IPS-NIHi7 (cell line): ENCODE measurements at regions not wholly inside any gene's neighbourhood (a gene's known extent, or its start where the extent isn't known, plus 50 kb on each side); places are given as distances from the start of the nearest gene placed in this dataset.

Source experiments
- DNase-seq: peaks from one replicate; pipeline ENCODE4 v3.0.0; 2012; ENCODE audit warnings: mixed read lengths; ENCODE audit errors: extremely low spot score

DNA sequence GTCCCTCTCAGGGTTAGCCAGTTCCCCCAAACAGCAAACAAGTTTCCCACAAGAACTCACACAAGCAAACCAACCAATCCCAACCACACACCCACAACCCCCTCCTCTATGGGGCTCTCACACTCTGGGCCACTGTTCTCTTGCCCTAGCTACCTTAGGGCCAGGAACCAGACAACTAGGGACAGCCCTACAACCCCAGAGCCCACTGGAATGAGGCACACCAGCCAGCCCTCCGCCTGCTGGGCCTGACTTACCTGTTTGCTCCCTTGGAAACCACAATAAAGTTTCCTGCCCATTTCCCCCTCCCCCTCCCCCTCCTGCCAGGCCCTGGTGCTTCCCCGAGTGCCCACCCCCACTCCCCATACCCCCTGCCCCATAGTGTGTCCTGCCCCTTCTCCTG is 132.6 kb downstream of the WDR11 start:
- no peak for DNase-seq

DNA sequence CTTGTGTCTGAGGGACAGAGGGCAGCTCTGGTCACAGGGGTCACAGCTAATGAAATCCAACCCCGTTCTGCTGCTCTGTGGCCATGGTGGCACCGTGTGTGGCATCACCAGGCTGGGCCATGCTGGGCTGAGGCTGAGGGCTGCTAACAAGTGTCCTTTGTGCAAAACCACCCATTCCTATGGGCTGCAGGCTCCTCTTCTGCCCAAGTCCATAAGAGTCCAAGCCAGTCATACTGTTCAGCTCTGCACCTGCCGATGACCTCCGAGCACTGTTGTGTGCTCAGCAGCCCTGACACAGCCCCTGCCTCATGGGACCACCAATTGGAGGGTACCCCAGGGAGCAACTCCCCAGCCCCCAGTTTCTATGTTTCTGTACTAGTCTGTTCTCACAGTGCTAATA is 133.1 kb downstream of the WDR11 start:
- no peak for DNase-seq

DNA sequence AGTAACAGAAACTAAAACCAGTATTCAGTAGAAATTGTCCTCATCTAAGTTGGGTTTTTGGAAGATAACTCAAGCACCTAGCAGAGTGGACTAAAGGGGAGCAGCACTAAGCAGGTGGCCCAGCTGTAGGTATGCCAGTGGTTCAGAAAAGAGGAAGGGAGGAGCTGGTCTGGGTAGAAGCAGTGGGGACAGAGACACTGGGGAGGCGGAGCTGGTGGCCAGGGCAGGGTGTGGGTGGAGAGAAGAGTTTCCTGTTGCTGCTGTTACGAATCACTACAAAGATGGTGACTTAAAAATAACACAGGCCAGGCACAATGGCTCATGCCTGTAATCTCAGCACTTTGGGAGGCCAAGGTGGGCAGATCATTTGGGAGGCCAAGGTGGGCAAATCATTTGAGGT is 136.2 kb downstream of the WDR11 start:
- no peak for DNase-seq

DNA sequence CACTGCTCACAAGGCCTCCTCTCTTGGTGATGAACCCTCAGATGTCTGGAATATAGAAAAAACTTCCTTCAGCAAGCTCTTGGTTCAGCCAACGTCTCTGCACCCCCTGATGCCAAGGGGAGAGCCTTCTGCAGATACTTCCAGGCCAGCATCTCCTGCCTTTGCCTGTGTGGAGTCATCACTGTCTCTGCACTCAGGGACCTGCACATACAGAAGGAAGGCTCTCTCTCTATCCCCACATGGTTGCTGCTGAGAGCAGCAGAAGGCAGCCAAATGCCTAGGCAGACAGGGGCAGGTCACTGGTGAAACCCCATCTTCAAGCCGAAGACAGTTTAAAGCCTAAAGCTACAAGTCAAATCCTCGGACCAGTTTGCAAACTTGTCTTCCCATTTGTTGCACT is 137.6 kb downstream of the WDR11 start:
- DNase-seq = no peak

- DNase-seq = no peak
Observed at GRCh38 chr10:120989279-120989678, 138.1 kb downstream of the WDR11 start.

- no peak for DNase-seq
Observed at GRCh38 chr10:120989996-120990598, 138.9 kb downstream of the WDR11 start.

DNA sequence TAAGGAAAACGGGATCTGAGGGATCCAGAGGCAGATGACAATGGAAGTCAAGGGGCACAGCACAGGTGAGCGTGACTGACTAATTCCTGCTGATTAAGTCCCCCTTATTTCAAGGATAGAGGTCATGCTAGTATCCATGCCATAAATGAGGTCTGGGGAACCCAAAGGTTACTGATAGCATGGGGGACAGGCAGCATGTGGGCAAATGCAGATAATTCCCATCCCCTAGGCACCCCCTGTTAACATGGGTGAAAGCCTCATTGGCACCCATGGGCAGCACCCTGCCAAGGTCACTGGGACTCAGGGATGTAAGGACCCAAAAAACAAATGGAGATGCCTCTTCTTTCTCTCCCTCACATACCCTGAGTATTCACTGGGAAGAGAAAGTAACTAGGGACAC is 139.7 kb downstream of the WDR11 start:
- DNase-seq = no peak

- DNase-seq = no peak
Observed at GRCh38 chr10:120993089-120993488, 141.9 kb downstream of the WDR11 start.

DNA sequence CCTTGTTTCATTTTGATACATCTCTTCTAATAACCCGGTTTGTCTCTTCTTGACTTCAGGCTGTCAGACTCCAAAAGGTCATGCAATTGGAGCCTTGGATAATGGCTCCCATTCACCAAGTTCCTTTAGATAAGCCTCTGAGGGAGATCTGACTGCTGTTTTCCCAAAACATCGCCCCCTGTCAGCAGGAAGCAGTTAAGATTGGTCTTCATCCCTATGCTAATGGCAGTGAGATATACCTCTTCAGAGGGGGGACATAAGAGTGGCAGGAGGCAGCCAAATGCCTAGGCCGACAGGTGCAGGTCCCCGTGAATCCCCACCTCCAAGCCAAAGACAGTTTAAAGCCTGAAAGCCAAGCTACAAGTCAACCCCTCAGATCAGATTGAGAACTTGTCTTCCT is 144.6 kb downstream of the WDR11 start:
- DNase-seq = no peak

DNA sequence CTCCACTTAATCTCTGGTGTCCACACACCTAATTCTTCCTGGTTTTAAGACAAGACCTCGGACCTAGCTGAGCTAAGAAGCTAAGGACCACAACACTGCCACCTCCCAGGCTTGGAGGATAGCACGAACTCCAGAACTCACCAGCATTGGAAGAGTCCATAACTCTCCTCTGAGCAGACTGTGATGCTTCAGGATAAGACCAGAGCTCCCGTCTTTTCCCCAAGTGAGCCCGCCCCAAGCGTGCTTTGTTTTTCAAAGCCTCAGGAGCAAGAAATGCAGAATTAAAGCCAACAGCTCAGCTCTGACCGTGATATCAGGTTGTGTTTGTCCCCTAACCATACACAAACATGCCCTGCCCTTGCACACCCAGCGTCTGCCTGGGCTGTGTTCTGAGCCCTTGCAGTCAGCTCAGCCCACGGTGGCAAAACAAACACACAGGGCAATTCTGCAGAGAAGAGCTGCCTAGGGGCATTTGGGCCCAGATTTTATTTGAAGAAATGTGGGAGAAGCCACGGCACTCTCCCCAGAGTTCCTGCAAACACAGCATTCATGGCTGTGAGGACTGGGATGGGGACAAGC is 145.4 kb downstream of the WDR11 start:
- no peak for DNase-seq

- no peak for DNase-seq
Observed at GRCh38 chr10:120997313-120997712, 146.2 kb downstream of the WDR11 start.

DNA sequence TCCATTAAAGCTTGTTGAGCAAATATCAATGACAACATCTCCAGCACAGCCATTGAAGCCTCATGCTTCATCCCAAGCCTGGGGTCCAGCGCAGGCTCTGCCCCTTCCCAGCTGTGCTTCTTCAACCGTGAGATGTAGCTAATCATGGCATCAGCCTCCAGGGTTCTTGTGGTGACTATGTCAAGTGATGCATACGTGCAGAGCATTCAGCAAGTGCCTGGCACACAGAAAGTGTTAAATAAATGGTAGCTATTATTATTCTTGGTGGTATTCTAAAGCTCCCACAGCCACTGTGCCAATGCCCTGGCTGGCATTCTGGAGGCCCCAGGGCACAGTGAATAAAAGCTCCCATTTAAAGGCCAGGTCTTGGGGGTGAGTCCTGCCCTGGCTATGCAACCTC is 146.6 kb downstream of the WDR11 start:
- no peak for DNase-seq

- no peak for DNase-seq
Observed at GRCh38 chr10:120998251-120998650, 147.1 kb downstream of the WDR11 start.

DNA sequence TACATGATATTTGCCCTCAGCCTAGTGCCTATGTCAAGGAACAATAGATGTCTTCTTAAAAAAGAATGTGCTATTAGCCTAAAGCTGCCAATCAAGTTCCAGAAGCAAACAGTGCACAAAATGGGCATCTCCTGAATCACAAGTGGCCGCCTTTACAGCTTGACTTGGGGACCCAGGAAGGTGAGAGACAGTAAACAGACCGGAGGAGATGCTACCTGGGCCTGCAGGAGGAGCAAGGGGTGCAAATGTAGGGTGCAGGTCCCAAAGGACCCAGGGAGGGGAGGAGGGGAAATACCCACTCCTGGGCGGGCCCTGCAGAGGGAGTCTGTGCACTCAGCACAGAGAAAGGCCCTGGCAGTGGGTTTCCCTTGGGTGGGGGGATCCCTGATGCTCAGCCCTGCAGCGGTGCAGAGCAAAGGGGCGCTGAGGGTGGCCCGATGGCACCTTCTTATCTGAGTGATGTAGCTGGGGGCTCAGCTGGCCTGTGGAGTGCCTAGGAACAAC is 147.7 kb downstream of the WDR11 start:
- no peak for DNase-seq

GRCh38 chr10:120999868-121000267 is 148.7 kb downstream of the WDR11 start:
- DNase-seq = no peak

DNA sequence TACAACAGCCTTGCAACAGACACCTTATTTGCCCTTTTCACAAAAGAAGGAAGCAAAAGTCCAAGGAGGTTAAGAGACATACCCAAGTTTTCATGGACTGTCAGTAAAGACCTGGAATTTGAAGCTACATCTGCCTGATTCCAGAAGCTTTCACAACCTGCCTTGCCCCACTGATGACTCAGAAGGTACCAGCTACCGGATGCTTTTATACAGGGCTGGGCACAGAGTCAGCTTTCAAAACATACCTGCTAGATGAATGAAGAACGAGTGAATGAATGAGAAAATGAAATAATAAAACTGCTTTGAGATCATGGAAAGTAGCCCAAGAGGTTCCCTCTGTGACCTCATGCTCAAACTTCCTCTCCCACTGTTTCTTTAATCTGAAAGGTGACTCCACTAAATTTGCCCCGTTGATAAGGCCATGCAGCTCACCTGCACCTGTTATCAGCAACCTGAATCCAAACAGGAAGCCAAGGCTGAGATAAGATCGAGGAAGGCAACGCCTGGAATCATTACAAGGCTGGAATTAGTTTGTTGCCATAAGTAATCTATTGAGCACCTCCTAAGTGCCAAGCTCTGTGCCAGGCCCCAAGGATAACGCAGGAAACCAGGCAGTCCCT is 151.5 kb downstream of the WDR11 start:
- no peak for DNase-seq

DNA sequence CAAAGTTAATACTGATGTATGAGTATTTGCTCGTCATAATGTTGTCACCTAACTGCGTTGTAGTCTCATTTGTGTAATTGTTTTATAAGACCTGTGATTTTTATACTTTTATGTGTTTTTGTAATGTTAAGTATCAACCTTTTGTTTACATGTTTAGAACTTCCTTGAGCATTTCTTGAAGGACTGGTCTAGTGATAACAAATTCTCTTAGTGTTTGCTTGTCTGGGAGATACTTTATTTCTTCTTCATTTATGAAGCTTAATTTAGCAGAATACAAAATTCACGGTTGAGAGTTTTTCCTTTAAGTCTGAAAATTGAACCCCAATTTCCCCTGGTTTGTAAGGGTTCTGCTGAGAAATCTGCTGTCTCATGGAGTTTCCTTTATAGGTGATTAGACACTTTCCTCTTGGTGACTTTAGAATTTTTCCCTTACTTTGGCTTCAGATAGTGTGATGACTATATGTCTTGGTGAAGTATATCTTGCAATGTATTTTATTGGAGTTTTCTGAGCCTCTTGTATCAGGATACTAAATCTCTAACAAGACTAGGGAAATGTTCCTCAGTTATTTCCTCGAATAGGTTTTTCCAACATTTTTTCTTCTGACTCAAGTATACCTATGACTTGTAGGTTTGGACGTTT is 154.9 kb downstream of the WDR11 start:
- DNase-seq = no peak

GRCh38 chr10:121007264-121007663 is 156.1 kb downstream of the WDR11 start:
- no peak for DNase-seq

DNA sequence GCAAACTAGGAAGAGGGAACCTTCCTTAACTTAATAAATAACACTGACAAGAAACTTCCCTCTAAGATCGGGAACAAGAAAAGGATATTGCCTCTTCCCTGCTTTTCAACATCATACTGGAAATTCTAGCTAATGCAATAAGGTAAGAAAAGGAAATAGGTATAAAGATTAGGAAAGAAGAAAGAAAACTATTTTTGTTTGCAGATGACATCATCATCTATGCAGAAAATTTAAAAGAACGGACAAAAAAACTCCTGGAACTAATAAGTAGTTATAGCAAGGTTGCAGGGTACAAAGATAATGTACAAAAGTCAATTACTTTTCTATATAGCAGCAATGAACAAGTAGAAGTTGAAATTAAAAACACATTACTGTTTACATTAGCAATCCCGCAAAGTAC is 164.8 kb downstream of the WDR11 start:
- no peak for DNase-seq

DNA sequence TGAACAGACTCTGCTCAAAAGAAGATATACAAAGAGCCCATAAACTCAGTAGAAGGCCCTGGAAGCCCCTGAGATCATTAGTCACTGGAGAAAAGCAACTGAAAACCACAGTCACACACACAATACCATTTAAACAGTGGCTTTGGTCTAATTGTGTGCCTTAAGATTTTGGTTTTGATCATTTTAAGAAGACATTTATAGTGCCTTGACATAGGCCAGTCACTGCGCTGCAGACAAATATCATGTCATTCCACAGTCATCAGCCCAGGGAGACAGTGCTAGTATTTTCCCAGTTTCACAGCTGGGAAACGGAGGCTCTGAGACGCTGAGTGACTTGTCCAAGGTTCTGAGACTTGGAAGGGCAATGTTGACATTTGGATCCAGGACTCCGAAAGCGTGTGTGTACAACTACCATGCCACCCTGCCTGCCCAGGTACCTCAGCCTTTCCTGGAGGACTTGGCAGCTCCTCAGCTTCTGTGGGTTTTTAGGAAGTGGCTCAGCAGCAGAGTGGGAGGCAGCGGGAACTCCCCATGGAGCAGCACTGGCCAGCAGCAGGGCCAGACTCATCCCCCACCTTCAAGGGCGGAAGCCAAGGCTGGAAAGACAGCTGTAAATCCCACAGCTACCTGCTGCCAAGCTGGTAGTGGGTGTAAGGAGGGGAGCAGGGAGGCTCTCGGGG is 173.9 kb downstream of the WDR11 start:
- DNase-seq = no peak

DNA sequence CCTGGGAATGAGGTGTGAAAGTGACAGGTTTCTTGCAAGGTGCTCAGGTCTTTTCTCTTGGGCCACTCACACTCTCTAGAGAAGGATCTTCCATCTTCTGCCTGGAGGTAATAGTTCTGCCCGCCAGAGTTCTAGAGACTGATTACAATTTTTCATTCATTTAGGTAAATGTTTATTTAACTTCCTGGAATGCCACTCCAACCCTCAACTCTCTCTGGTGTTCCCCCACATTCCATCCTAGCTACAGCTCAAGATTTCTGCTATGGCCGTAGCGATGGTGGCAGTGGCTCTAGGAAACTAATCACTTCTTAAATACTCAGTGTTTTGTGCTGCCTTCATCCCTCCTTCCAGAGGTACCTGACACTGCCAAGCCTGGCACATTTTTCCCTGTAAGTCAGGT is 174.6 kb downstream of the WDR11 start:
- DNase-seq = no peak

- no peak for DNase-seq
Observed at GRCh38 chr10:121027371-121027770, 176.2 kb downstream of the WDR11 start.
